GM19467 (cell line): ENCODE measurements at regions not wholly inside any gene's neighbourhood (a gene's known extent, or its start where the extent isn't known, plus 50 kb on each side); places are given as distances from the start of the nearest gene placed in this dataset.
"Not testable (repeated sequence)": the region's sequence is repeated elsewhere in the genome, so short reads cannot be mapped to it uniquely, and the experiment has no call there.

Experiments used
- ATAC-seq: cut with Tn5 transposase; IDR thresholded peaks from one replicate; pipeline ENCODE4 v1.9.1; 2021; ENCODE audit warnings: mild to moderate bottlenecking, moderate library complexity; ENCODE audit not compliant: unreplicated experiment

GRCh38 chr5:177941386-177941785 lies 54.7 kb downstream of the PROP1 start:
- ATAC-seq = not testable (repeated sequence)

- not testable (repeated sequence) for ATAC-seq
Measured at GRCh38 chr5:177939246-177940171, 56.5 kb downstream of the PROP1 start.

- not testable (repeated sequence) for ATAC-seq
Measured at GRCh38 chr5:177938767-177939166, 57.3 kb downstream of the PROP1 start.

GRCh38 chr5:177934233-177934632 lies 61.8 kb downstream of the PROP1 start:
- ATAC-seq = not testable (repeated sequence)

- ATAC-seq = not testable (repeated sequence)
Measured at GRCh38 chr5:177930269-177931022, 65.6 kb downstream of the PROP1 start.

GRCh38 chr5:177929618-177930017 lies 66.4 kb downstream of the PROP1 start:
- ATAC-seq = not testable (repeated sequence)

- ATAC-seq = not testable (repeated sequence)
Measured at GRCh38 chr5:177927500-177927899, 68.5 kb downstream of the PROP1 start.

- not testable (repeated sequence) for ATAC-seq
Measured at GRCh38 chr5:177924577-177924976, 71.5 kb downstream of the PROP1 start.

- ATAC-seq = not testable (repeated sequence)
Measured at GRCh38 chr5:177923837-177924236, 72.2 kb downstream of the PROP1 start.

GRCh38 chr5:177923189-177923588 lies 72.9 kb downstream of the PROP1 start:
- not testable (repeated sequence) for ATAC-seq

GRCh38 chr5:177909261-177909660 lies 86.8 kb downstream of the PROP1 start:
- ATAC-seq = not testable (repeated sequence)

- ATAC-seq = not testable (repeated sequence)
Measured at GRCh38 chr5:177902806-177903205, 93.2 kb downstream of the PROP1 start.

GRCh38 chr5:177900066-177900465 lies 96.0 kb downstream of the PROP1 start:
- ATAC-seq = not testable (repeated sequence)

- ATAC-seq = not testable (repeated sequence)
Measured at GRCh38 chr5:177894681-177895453, 101.2 kb downstream of the PROP1 start.

- ATAC-seq = not testable (repeated sequence)
Measured at GRCh38 chr5:177892357-177892665, 103.7 kb downstream of the PROP1 start.

GRCh38 chr5:177891547-177892356 lies 104.3 kb downstream of the PROP1 start:
- peak; percentile 74 for ATAC-seq

- ATAC-seq = not testable (repeated sequence)
Measured at GRCh38 chr5:177883295-177883694, 100.6 kb upstream of the FAM153A start.

GRCh38 chr5:177875900-177876238 lies 93.2 kb upstream of the FAM153A start:
- not testable (repeated sequence) for ATAC-seq

GRCh38 chr5:177875013-177875899 lies 92.6 kb upstream of the FAM153A start:
- ATAC-seq = peak; percentile 57
